ENCODE measurements at regions not wholly inside any gene's neighbourhood (a gene's known extent, or its start where the extent isn't known, plus 50 kb on each side); places are given as distances from the start of the nearest gene placed in this dataset.

GRCh38 chr4:119939071-119939995, 127.3 kb downstream of the MAD2L1 start:
- Histone ChIP-seq H3K4me2 (ENCODE audit: low read length) (no peak overlapping the region), H3K27me3 (ENCODE audit: low read length) (no peaks in the 10 kb centered on the region), H3K27ac (ENCODE audit: low read length) (no peak overlapping the region), H3K9ac (ENCODE audit: low read length) (no peak overlapping the region), H3K9me2 (replicated peaks; ENCODE audit: low read length) (no peaks in the 10 kb centered on the region), H2AFZ (ENCODE audit: low read length) (no peak overlapping the region), H3F3A (ENCODE audit: low read length, unreplicated experiment) (no peaks in the 10 kb centered on the region), H3K36me3 (ENCODE audit: low read depth, low read length) (no peaks in the 10 kb centered on the region), H3K4me1 (ENCODE audit: insufficient read depth, low read length) (no peaks in the 10 kb centered on the region), H3K79me2 (ENCODE audit: low read length) (no peaks in the 10 kb centered on the region), H4K20me1 (ENCODE audit: low read length) (no peaks in the 10 kb centered on the region), H3K9me3 (ENCODE audit: low read length) (no peaks in the 10 kb centered on the region), H3K4me3 (ENCODE audit: low read length) (no peak overlapping the region)
- POLR2A ChIA-PET (ENCODE audit: unreplicated experiment) = no interaction called here
- no peak for DNase-seq
- no TSS peak for BruUV-seq (replicated peaks)
- CTCF ChIA-PET = no interaction called here
- no peak for TF ChIP-seq CTCF (conservative IDR thresholded peaks at IDR 0.05; ENCODE audit: low read depth, low read length)
- TF ChIP-seq EZH2 (IDR thresholded peaks at IDR 0.05; ENCODE audit: low read length, unreplicated experiment) = no peak
- no peak for TF ChIP-seq EZH2phosphoT487 (IDR thresholded peaks at IDR 0.05; ENCODE audit: borderline replicate concordance, low read length)
- intact Hi-C loops (cut with micrococcal nuclease) = no loop called here
- no peak for ATAC-seq

DNA sequence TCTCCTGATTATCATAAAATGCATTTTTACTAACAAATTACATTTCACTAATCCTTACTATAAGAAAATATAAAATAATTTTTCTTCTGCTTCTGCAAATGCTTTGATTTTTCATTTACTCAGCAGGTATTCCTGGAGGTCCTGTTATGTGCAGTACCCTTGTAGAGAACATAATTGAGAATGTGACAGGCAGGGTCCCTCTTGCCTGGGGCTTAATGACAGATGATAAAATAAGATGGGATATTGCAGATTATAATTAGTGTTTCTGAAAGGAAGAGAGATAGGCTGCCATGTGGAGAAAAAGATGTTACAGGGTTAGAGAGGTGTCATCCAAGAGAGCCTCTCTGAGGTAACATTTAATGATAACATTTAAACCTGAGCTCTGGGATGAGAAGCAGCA, 128.9 kb downstream of the MAD2L1 start:
- Histone ChIP-seq H3K79me2 (ENCODE audit: low read length) (no peaks in the 10 kb centered on the region), H3K9ac (ENCODE audit: low read length) (no peak overlapping the region), H3K36me3 (ENCODE audit: low read depth, low read length) (no peaks in the 10 kb centered on the region), H3K27me3 (ENCODE audit: low read length) (no peaks in the 10 kb centered on the region), H3K27ac (ENCODE audit: low read length) (no peak overlapping the region), H3K4me1 (ENCODE audit: insufficient read depth, low read length) (no peaks in the 10 kb centered on the region), H3K4me3 (ENCODE audit: low read length) (no peak overlapping the region), H3K4me2 (ENCODE audit: low read length) (no peak overlapping the region), H2AFZ (ENCODE audit: low read length) (no peak overlapping the region), H3F3A (ENCODE audit: low read length, unreplicated experiment) (no peaks in the 10 kb centered on the region), H3K9me3 (ENCODE audit: low read length) (no peaks in the 10 kb centered on the region), H4K20me1 (ENCODE audit: low read length) (no peaks in the 10 kb centered on the region), H3K9me2 (replicated peaks; ENCODE audit: low read length) (no peaks in the 10 kb centered on the region)
- DNase-seq (no peak), ATAC-seq (no peak)
- BruUV-seq (replicated peaks) = no TSS peak
- TF ChIP-seq EZH2phosphoT487 (IDR thresholded peaks at IDR 0.05; ENCODE audit: borderline replicate concordance, low read length) (no peak), EZH2 (IDR thresholded peaks at IDR 0.05; ENCODE audit: low read length, unreplicated experiment) (no peak), CTCF (conservative IDR thresholded peaks at IDR 0.05; ENCODE audit: low read depth, low read length) (no peak)
- intact Hi-C loops (cut with micrococcal nuclease) = no loop called here
- ChIA-PET CTCF (no interaction called here), POLR2A (ENCODE audit: unreplicated experiment) (no interaction called here)

DNA sequence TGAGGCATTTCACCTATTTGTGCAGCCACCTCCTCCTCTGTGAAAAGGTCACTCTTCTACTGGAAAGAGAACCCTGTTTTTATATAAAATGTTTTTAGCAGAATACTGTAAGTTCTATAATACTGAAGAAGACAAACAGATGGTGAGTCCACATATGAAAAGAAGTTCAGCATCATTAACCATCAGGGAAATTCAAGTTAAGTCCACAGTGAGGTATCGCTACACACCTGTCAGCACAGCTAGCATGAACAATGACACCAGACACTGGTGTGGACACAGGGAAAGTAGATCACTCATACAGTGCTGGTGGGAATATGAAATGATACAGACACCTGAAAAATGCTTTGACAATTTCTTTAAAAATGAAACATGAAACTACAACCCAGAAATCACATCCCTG, 133.0 kb downstream of the MAD2L1 start:
- no peaks in the 10 kb centered on the region for H3K9me2 ChIP-seq (replicated peaks; ENCODE audit: low read length)
- no peak overlapping the region for H2AFZ ChIP-seq (ENCODE audit: low read length)
- no peak overlapping the region for H3K4me3 ChIP-seq (ENCODE audit: low read length)
- intact Hi-C loops (cut with micrococcal nuclease) = no loop called here
- DNase-seq (no peak), ATAC-seq (no peak)
- H3K9me3 ChIP-seq (ENCODE audit: low read length) = no peaks in the 10 kb centered on the region
- no peaks in the 10 kb centered on the region for H3K4me1 ChIP-seq (ENCODE audit: insufficient read depth, low read length)
- no peak overlapping the region for H3K4me2 ChIP-seq (ENCODE audit: low read length)
- no peaks in the 10 kb centered on the region for H4K20me1 ChIP-seq (ENCODE audit: low read length)
- H3K79me2 ChIP-seq (ENCODE audit: low read length) = no peaks in the 10 kb centered on the region
- H3K9ac ChIP-seq (ENCODE audit: low read length) = no peak overlapping the region
- H3K27ac ChIP-seq (ENCODE audit: low read length) = no peak overlapping the region
- no peaks in the 10 kb centered on the region for H3F3A ChIP-seq (ENCODE audit: low read length, unreplicated experiment)
- BruUV-seq (replicated peaks) = no TSS peak
- CTCF ChIA-PET = no interaction called here
- POLR2A ChIA-PET (ENCODE audit: unreplicated experiment) = no interaction called here
- H3K36me3 ChIP-seq (ENCODE audit: low read depth, low read length) = no peaks in the 10 kb centered on the region
- no peaks in the 10 kb centered on the region for H3K27me3 ChIP-seq (ENCODE audit: low read length)
- TF ChIP-seq EZH2 (IDR thresholded peaks at IDR 0.05; ENCODE audit: low read length, unreplicated experiment) = no peak
- TF ChIP-seq EZH2phosphoT487 (IDR thresholded peaks at IDR 0.05; ENCODE audit: borderline replicate concordance, low read length) = no peak
- TF ChIP-seq CTCF (conservative IDR thresholded peaks at IDR 0.05; ENCODE audit: low read depth, low read length) = no peak
